GM12873 (cell line): ENCODE measurements at regions not wholly inside any gene's neighbourhood (a gene's known extent, or its start where the extent isn't known, plus 50 kb on each side); places are given as distances from the start of the nearest gene placed in this dataset.

ENCODE experiments used
- CTCF ChIP-seq: IDR thresholded peaks from 2 replicates; pipeline ENCODE4 v1.5.1; 2012; ENCODE audit warnings: low read depth, mild to moderate bottlenecking, moderate library complexity, low read length, control low read depth; ENCODE audit not compliant: insufficient read depth; ENCODE audit errors: missing control alignments

GRCh38 chr18:60623331-60623730, 250.8 kb upstream of the MC4R start:
- TF ChIP-seq CTCF = no peak

GRCh38 chr18:60624207-60624606, 251.6 kb upstream of the MC4R start:
- no peak for TF ChIP-seq CTCF

- no peak for TF ChIP-seq CTCF
These were observed 267.3 kb upstream of the MC4R start for GRCh38 chr18:60639836-60640235.

- no peak for TF ChIP-seq CTCF
These were observed 270.4 kb upstream of the MC4R start for GRCh38 chr18:60643009-60643408.

- no peak for TF ChIP-seq CTCF
These were observed 274.1 kb upstream of the MC4R start for GRCh38 chr18:60646725-60647124.

GRCh38 chr18:60649107-60649506, 276.5 kb upstream of the MC4R start:
- no peak for TF ChIP-seq CTCF

- no peak for TF ChIP-seq CTCF
These were observed 277.4 kb upstream of the MC4R start for GRCh38 chr18:60649842-60650536.
